B cell (primary cell): ENCODE measurements at regions not wholly inside any gene's neighbourhood (a gene's known extent, or its start where the extent isn't known, plus 50 kb on each side); places are given as distances from the start of the nearest gene placed in this dataset.

Experiments used
- ATAC-seq: fragments of 200-7000 bp; cut with Tn5 transposase; one replicate; pipeline ENCODE4 v1.10.0; 2021; ENCODE audit warnings: low read depth, mild to moderate bottlenecking, moderate number of reproducible peaks, moderate library complexity
- CTCF ChIA-PET: fragments of 350-600 bp; sonication (Branson Sonifier 250); formaldehyde crosslinking; loops from one replicate; lab custom pipeline; 2021; ENCODE audit warnings: antibody characterized with exemption, inconsistent platforms; lab: Charles Lee
- POLR2A ChIA-PET: fragments of 350-600 bp; sonication (Branson Sonifier 250); formaldehyde crosslinking; loops from one replicate; lab custom pipeline; 2021; ENCODE audit warnings: antibody characterized with exemption; lab: Charles Lee
- DNase-seq: peaks from one replicate; pipeline ENCODE4 v3.0.0; 2013
- H2AFZ ChIP-seq: 2 replicates; pipeline ENCODE4 v1.6.1; 2012; ENCODE audit warnings: mild to moderate bottlenecking, low read depth, low read length; ENCODE audit not compliant: insufficient read depth, poor library complexity, severe bottlenecking
- H3K27ac ChIP-seq, 2 donors: 1 replicate in 1 of 2; 2 replicates in 1 of 2; pipeline ENCODE4 v1.5.1; 2012 to 2013; ENCODE audit warnings: low read length in 2 of 2, mild to moderate bottlenecking in 2 of 2, moderate library complexity in 1 of 2
- H3K27me3 ChIP-seq, 4 experiments: fragments of 200-600 bp in 1 of 4; sonication (generic) in 1 of 4; replicated peaks in 1 of 4; 1 replicate in 2 of 4; 2 replicates in 2 of 4; pipeline versions ENCODE4 v1.6.1 to v1.7.0; 2013 to 2016; ENCODE audit warnings: low read length in 3 of 4, mild to moderate bottlenecking in 2 of 4, mixed read lengths in 1 of 4, moderate library complexity in 1 of 4; ENCODE audit not compliant: insufficient read depth in 4 of 4, control insufficient read depth in 3 of 4; ENCODE audit errors: control extremely low read depth in 1 of 4
- H3K36me3 ChIP-seq, 2 experiments: replicated peaks in 1 of 2; 1 replicate in 1 of 2; 2 replicates in 1 of 2; pipeline versions ENCODE4 v1.6.1 to v1.7.1; 2013; ENCODE audit warnings: low read length in 1 of 2; ENCODE audit not compliant: insufficient read depth in 2 of 2, control insufficient read depth in 1 of 2; ENCODE audit errors: control extremely low read depth in 1 of 2, extremely low read depth in 1 of 2
- H3K4me1 ChIP-seq, 2 donors: fragments of 200-600 bp in 1 of 2; sonication (generic) in 1 of 2; 1 replicate in 1 of 2; 2 replicates in 1 of 2; pipeline versions ENCODE4 v1.5.1 to v1.6.1; 2013 to 2017; ENCODE audit warnings: low read length in 2 of 2; ENCODE audit not compliant: control insufficient read depth in 2 of 2, insufficient read depth in 2 of 2
- H3K4me2 ChIP-seq: replicated peaks from 2 replicates; pipeline ENCODE3; 2012; ENCODE audit warnings: mild to moderate bottlenecking, low read depth, low read length; ENCODE audit not compliant: poor library complexity, severe bottlenecking
- H3K4me3 ChIP-seq, 5 experiments: fragments of 200-600 bp in 1 of 5; sonication (generic) in 1 of 5; 1 replicate in 3 of 5; 2 replicates in 2 of 5; pipeline versions ENCODE4 v1.5.1 to v1.7.0; 2011 to 2016; ENCODE audit warnings: low read length in 4 of 5, mild to moderate bottlenecking in 4 of 5, low read depth in 2 of 5, control low read depth in 1 of 5, moderate library complexity in 1 of 5; ENCODE audit not compliant: insufficient read depth in 1 of 5; ENCODE audit errors: control extremely low read depth in 1 of 5, extremely low read depth in 1 of 5
- H3K79me2 ChIP-seq: fragments of 200-600 bp; sonication (generic); one replicate; pipeline ENCODE4 v1.6.0; 2016; ENCODE audit warnings: low read length; ENCODE audit not compliant: control insufficient read depth, insufficient read depth
- H3K9ac ChIP-seq: fragments of 200-600 bp; sonication (generic); 2 replicates; pipeline ENCODE4 v1.6.1; 2017; ENCODE audit warnings: mild to moderate bottlenecking, low read length, moderate library complexity
- H3K9me3 ChIP-seq, 3 donors: one replicate each; pipeline versions ENCODE4 v1.6.1 to v1.7.1; 2013; ENCODE audit warnings: low read length in 2 of 3; ENCODE audit not compliant: control insufficient read depth in 2 of 3, insufficient read depth in 1 of 3; ENCODE audit errors: control extremely low read depth in 1 of 3
- H4K20me1 ChIP-seq: 2 replicates; pipeline ENCODE4 v1.6.0; 2012; ENCODE audit warnings: mild to moderate bottlenecking, low read length; ENCODE audit not compliant: insufficient read depth, control insufficient read depth, poor library complexity, severe bottlenecking
- H3K27ac Mint-ChIP-seq: one replicate; pipeline ENCODE4 v1.8.0; 2021; ENCODE audit warnings: mixed read lengths
- H3K27me3 Mint-ChIP-seq: one replicate; pipeline ENCODE4 v1.8.0; 2021; ENCODE audit warnings: mixed read lengths
- H3K4me1 Mint-ChIP-seq: one replicate; pipeline ENCODE4 v1.8.0; 2021; ENCODE audit warnings: mixed read lengths
- H3K4me3 Mint-ChIP-seq: one replicate; pipeline ENCODE4 v1.8.0; 2021; ENCODE audit warnings: mixed read lengths
- H3K9me3 Mint-ChIP-seq: one replicate; pipeline ENCODE4 v1.8.0; 2022; ENCODE audit warnings: mixed read lengths; ENCODE audit not compliant: insufficient read depth
- CTCF ChIP-seq: fragments of 200-600 bp; IDR thresholded peaks from one replicate; pipeline ENCODE4 v1.8.0; 2022; ENCODE audit warnings: antibody characterized with exemption, mild to moderate bottlenecking
- EZH2 ChIP-seq: IDR thresholded peaks from 2 replicates; pipeline ENCODE4 v1.6.1; 2012; ENCODE audit warnings: borderline replicate concordance, low read depth, mild to moderate bottlenecking, moderate library complexity, low read length; ENCODE audit not compliant: insufficient read depth, poor library complexity, severe bottlenecking
- WGBS: methylation state at CpG from one replicate; pipeline ENCODE4 v1.1.5; 2013; ENCODE audit warnings: missing lambda C conversion rate; ENCODE audit not compliant: insufficient coverage; 5-methylcytosine and 5-hydroxymethylcytosine counted together
- intact Hi-C: fragments of 100-400 bp; cut with micrococcal nuclease; formaldehyde crosslinking; loops from one replicate; pipeline ENCODE4 v1.10.0; 2022

- Histone ChIP-seq H3K9me3 (no peaks in the 10 kb centered on the region), H2AFZ (no peak overlapping the region), H3K4me2 (no peak overlapping the region), H3K4me3 (no peak overlapping the region), H3K79me2 (no peaks in the 10 kb centered on the region), H4K20me1 (no peaks in the 10 kb centered on the region), H3K27me3 (peaks cover 0 to 3% (median 0%) of the 10 kb centered on the region in 4 experiments), H3K36me3 (no peaks in the 10 kb centered on the region), H3K9ac (no peak overlapping the region), H3K4me1 (no peaks in the 10 kb centered on the region), H3K27ac (no peak overlapping the region)
- peaks cover 23% of the 10 kb centered on the region for H3K27me3 Mint-ChIP-seq
- ChIA-PET POLR2A (no interaction called here), CTCF (interaction anchor here (1.1 to 1.9 kb wide), 3 partner anchors 14 to 916 kb away, joined by 4 read pairs; no protein-coding TSS in a partner anchor)
- no peak for TF ChIP-seq CTCF
- TF ChIP-seq EZH2: no peak
- no peak overlapping the region for H3K4me3 Mint-ChIP-seq
- H3K27ac Mint-ChIP-seq: no peak overlapping the region
- 95% methylated on average over 3 of the region's 5 CpGs for WGBS
- intact Hi-C loops: no loop called here
- no peaks in the 10 kb centered on the region for H3K4me1 Mint-ChIP-seq
- ATAC-seq (no peak), DNase-seq (no peak)
- H3K9me3 Mint-ChIP-seq: no peaks in the 10 kb centered on the region
Observed at GRCh38 chr12:67026487-67027246, 242.5 kb upstream of the CAND1 start.

GRCh38 chr12:67028529-67028928, 240.6 kb upstream of the CAND1 start:
- intact Hi-C loops: no loop called here

More at GRCh38 chr12:67028529-67028928, 240.6 kb upstream of the CAND1 start:
- Histone ChIP-seq H3K4me1 (no peaks in the 10 kb centered on the region), H3K4me3 (no peak overlapping the region), H4K20me1 (no peaks in the 10 kb centered on the region), H3K36me3 (no peaks in the 10 kb centered on the region), H3K79me2 (no peaks in the 10 kb centered on the region), H3K4me2 (no peak overlapping the region), H3K9ac (no peak overlapping the region), H3K27ac (no peak overlapping the region), H3K27me3 (peaks cover 0 to 3% (median 0%) of the 10 kb centered on the region in 4 experiments), H3K9me3 (no peaks in the 10 kb centered on the region), H2AFZ (no peak overlapping the region)
- no peak for TF ChIP-seq EZH2
- no peak for TF ChIP-seq CTCF
- H3K4me1 Mint-ChIP-seq: no peaks in the 10 kb centered on the region
- peaks cover 24% of the 10 kb centered on the region for H3K27me3 Mint-ChIP-seq
- no peak overlapping the region for H3K27ac Mint-ChIP-seq
- no CpG with 5 or more reads among the region's 2 CpGs for WGBS
- DNase-seq (no peak), ATAC-seq (no peak)
- ChIA-PET POLR2A (no interaction called here), CTCF (no interaction called here)
- H3K9me3 Mint-ChIP-seq: no peaks in the 10 kb centered on the region
- no peak overlapping the region for H3K4me3 Mint-ChIP-seq
